ENCODE measurements at regions not wholly inside any gene's neighbourhood (a gene's known extent, or its start where the extent isn't known, plus 50 kb on each side); places are given as distances from the start of the nearest gene placed in this dataset.

DNA sequence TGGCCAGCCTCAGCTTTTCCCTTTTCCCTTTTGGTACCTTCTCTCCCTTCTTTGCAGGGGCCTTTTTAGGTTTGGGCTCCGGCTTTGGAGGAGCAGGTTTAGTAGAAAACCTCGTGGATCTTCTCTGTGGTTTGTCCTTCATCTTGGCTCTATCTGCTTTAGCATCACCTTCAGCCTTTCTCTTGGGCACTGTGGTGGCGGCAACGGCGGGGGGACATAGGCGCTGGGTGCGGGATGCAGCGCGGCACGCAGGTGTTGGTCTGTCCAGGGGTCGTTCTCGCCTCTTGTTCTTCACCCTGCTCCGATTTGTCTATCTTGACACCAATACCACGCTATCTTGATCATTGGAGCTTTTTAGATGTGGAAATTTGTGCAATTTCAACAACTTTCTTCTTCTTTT is 64.5 kb upstream of the SMAD3 start:
- Histone ChIP-seq H3K79me1 (ENCODE audit: insufficient read depth, low read depth, low read length, poor library complexity, severe bottlenecking) (no peaks in the 10 kb centered on the region), H2BK120ac (ENCODE audit: low read depth, low read length, poor library complexity, severe bottlenecking) (no peak overlapping the region), H2BK20ac (ENCODE audit: low read depth, low read length, poor library complexity, severe bottlenecking) (no peak overlapping the region), H2AK5ac (ENCODE audit: insufficient read length, low read length) (no peak overlapping the region), H3K23me2 (ENCODE audit: insufficient read length, low read depth, low read length, poor library complexity, severe bottlenecking) (no peaks in the 10 kb centered on the region), H3K27ac (ENCODE audit: insufficient read length, low read depth, low read length) (no peak overlapping the region), H3K4me2 (ENCODE audit: insufficient read depth, insufficient read length, low read length) (no peak overlapping the region), H3K4ac (ENCODE audit: low read depth, low read length) (no peak overlapping the region), H3K27me3 (ENCODE audit: insufficient read depth, low read length) (no peaks in the 10 kb centered on the region), H4K8ac (replicated peaks; ENCODE audit: insufficient read length, low read depth, low read length) (no peak overlapping the region), H4K20me1 (ENCODE audit: control insufficient read depth, insufficient read depth, insufficient read length) (no peaks in the 10 kb centered on the region), H3K9ac (ENCODE audit: extremely low read depth, insufficient read length, low read length) (no peak overlapping the region), H2BK12ac (ENCODE audit: insufficient read length, low read depth, low read length) (no peak overlapping the region), H3K79me2 (ENCODE audit: insufficient read depth, low read length) (no peaks in the 10 kb centered on the region), H4K91ac (ENCODE audit: insufficient read length, low read depth, low read length) (no peak overlapping the region), H3K23ac (ENCODE audit: insufficient read length, low read depth, low read length) (no peak overlapping the region), H2BK5ac (ENCODE audit: insufficient read length, low read length) (no peak overlapping the region), H3K14ac (ENCODE audit: insufficient read depth, low read length) (no peak overlapping the region), H3K9me3 (ENCODE audit: control insufficient read depth, low read depth, low read length) (no peaks in the 10 kb centered on the region), H2BK15ac (ENCODE audit: low read depth, low read length) (no peak overlapping the region), H3K56ac (ENCODE audit: insufficient read length, low read depth, low read length) (no peak overlapping the region), H4K5ac (ENCODE audit: insufficient read length, low read depth, low read length) (no peak overlapping the region), H2AFZ (ENCODE audit: low read length) (no peak overlapping the region), H3T11ph (ENCODE audit: low read length) (no peak overlapping the region), H3K18ac (ENCODE audit: insufficient read length, low read depth, low read length) (no peak overlapping the region), H3K4me1 (ENCODE audit: insufficient read depth, low read length) (no peaks in the 10 kb centered on the region)
- H3K36me3 Mint-ChIP-seq (ENCODE audit: insufficient read depth in 1 of 3, low read depth in 3 of 3), result no peaks in the 10 kb centered on the region
- no CpG with 5 or more reads among the region's 14 CpGs for WGBS (ENCODE audit: extremely low coverage, insufficient read length, low lambda C conversion rate)
- no peak for TF ChIP-seq CTCF (conservative IDR thresholded peaks at IDR 0.05)
- peaks cover 9 to 10% of the 10 kb centered on the region in 2 experiments for H3K4me1 Mint-ChIP-seq
- DNase-seq, result no peak
- peaks cover 2% of the 10 kb centered on the region; the same call in 1 of the 2 replicates for H3K27me3 Mint-ChIP-seq (ENCODE audit: low read depth)
- 0 out of 5 replicates have a peak, but pooled peaks cover 0 to 2% of the 10 kb centered on the region in 2 experiments for H3K9me3 Mint-ChIP-seq
- H3K4me3 Mint-ChIP-seq, result no peak overlapping the region
- no peak overlapping the region for H3K27ac Mint-ChIP-seq

All from H9 (cell line).